Liver (tissue), 8 donors: ENCODE measurements at regions not wholly inside any gene's neighbourhood (a gene's known extent, or its start where the extent isn't known, plus 50 kb on each side); places are given as distances from the start of the nearest gene placed in this dataset.

Experiments used
- DNase-seq: peaks from one replicate; pipeline ENCODE4 v3.0.0-alpha.2; 2017; ENCODE audit warnings: low spot score
- H3K27ac ChIP-seq, 2 donors: one replicate each; pipeline ENCODE4 v1.7.0; 2013; ENCODE audit warnings: inconsistent platforms in 2 of 2, low read length in 2 of 2, control low read depth in 1 of 2, low read depth in 1 of 2, mild to moderate bottlenecking in 1 of 2
- H3K27me3 ChIP-seq, 4 donors: one replicate each; pipeline versions ENCODE4 v1.6.1 to v1.7.0; 2013; ENCODE audit warnings: low read length in 3 of 4, inconsistent platforms in 1 of 4, mild to moderate bottlenecking in 1 of 4, moderate library complexity in 1 of 4; ENCODE audit not compliant: control insufficient read depth in 4 of 4, insufficient read depth in 4 of 4
- H3K36me3 ChIP-seq, 4 donors: one replicate each; pipeline versions ENCODE4 v1.6.1 to v1.7.0; 2013; ENCODE audit warnings: low read length in 3 of 4, mild to moderate bottlenecking in 3 of 4, low read depth in 1 of 4, moderate library complexity in 1 of 4; ENCODE audit not compliant: control insufficient read depth in 4 of 4, insufficient read depth in 3 of 4
- H3K4me1 ChIP-seq, 4 donors: one replicate each; pipeline versions ENCODE4 v1.6.1 to v1.7.0; 2013; ENCODE audit warnings: low read length in 3 of 4, mild to moderate bottlenecking in 3 of 4, moderate library complexity in 1 of 4; ENCODE audit not compliant: control insufficient read depth in 4 of 4, insufficient read depth in 4 of 4
- H3K4me3 ChIP-seq, 3 donors: one replicate each; pipeline versions ENCODE4 v1.6.1 to v1.7.0; 2013; ENCODE audit warnings: low read length in 3 of 3, control low read depth in 1 of 3, low read depth in 1 of 3, mild to moderate bottlenecking in 1 of 3
- H3K9ac ChIP-seq, 2 donors: one replicate each; pipeline ENCODE4 v1.7.0; 2013; ENCODE audit warnings: low read length in 2 of 2, mild to moderate bottlenecking in 2 of 2, moderate library complexity in 2 of 2, control low read depth in 1 of 2, low read depth in 1 of 2
- H3K9me3 ChIP-seq, 4 donors: one replicate each; pipeline versions ENCODE4 v1.6.1 to v1.7.0; 2013; ENCODE audit warnings: low read length in 3 of 4; ENCODE audit not compliant: control insufficient read depth in 4 of 4
- EGR1 ChIP-seq, 2 donors: IDR thresholded peaks; 2 replicates each; pipeline ENCODE4 v1.6.1; 2016 to 2018; ENCODE audit warnings: antibody characterized with exemption in 2 of 2, low read depth in 2 of 2
- FOXA1 ChIP-seq: IDR thresholded peaks from 2 replicates; pipeline ENCODE4 v1.6.1; 2016; ENCODE audit warnings: antibody characterized with exemption
- FOXA2 ChIP-seq: IDR thresholded peaks from 2 replicates; pipeline ENCODE4 v1.6.1; 2016; ENCODE audit warnings: antibody characterized with exemption
- GABPA ChIP-seq, 2 donors: IDR thresholded peaks in 1 of 2; conservative IDR thresholded peaks in 1 of 2; 2 replicates each; pipeline ENCODE4 v1.6.1; 2016; ENCODE audit warnings: antibody characterized with exemption in 2 of 2, mild to moderate bottlenecking in 1 of 2, moderate library complexity in 1 of 2
- HNF4A ChIP-seq, 2 donors: conservative IDR thresholded peaks; 2 replicates each; pipeline ENCODE4 v1.6.1; 2016; ENCODE audit warnings: antibody characterized with exemption in 2 of 2, mild to moderate bottlenecking in 2 of 2
- HNF4G ChIP-seq: IDR thresholded peaks from 2 replicates; pipeline ENCODE4 v1.6.1; 2016; ENCODE audit warnings: antibody characterized with exemption
- JUND ChIP-seq, 2 donors: IDR thresholded peaks; 2 replicates each; pipeline ENCODE4 v1.6.1; 2016; ENCODE audit warnings: antibody characterized with exemption in 2 of 2
- NR2F2 ChIP-seq: IDR thresholded peaks from 2 replicates; pipeline ENCODE4 v1.6.1; 2016; ENCODE audit warnings: antibody characterized with exemption
- RAD21 ChIP-seq, 2 donors: IDR thresholded peaks; 2 replicates each; pipeline ENCODE4 v1.6.1; 2016; ENCODE audit warnings: antibody characterized with exemption in 2 of 2, mild to moderate bottlenecking in 2 of 2
- SP1 ChIP-seq: IDR thresholded peaks from 2 replicates; pipeline ENCODE4 v1.6.1; 2018; ENCODE audit warnings: antibody characterized with exemption, mild to moderate bottlenecking
- TAF1 ChIP-seq: conservative IDR thresholded peaks from 2 replicates; pipeline ENCODE4 v1.6.1; 2016; ENCODE audit warnings: antibody characterized with exemption, mild to moderate bottlenecking
- YY1 ChIP-seq: IDR thresholded peaks from 2 replicates; pipeline ENCODE4 v1.6.1; 2016; ENCODE audit warnings: antibody characterized with exemption, mild to moderate bottlenecking
- WGBS: extraction: QIAGEN DNeasy Blood & Tissue Kit; methylation state at CpG from one replicate; pipeline ENCODE4 v1.1.7; 2013; 5-methylcytosine and 5-hydroxymethylcytosine counted together
- TF ChIP-seq, protein P1 (sequence below): IDR thresholded peaks from 2 replicates; pipeline ENCODE4 v1.6.1; 2016; ENCODE audit warnings: antibody characterized with exemption
- TF ChIP-seq, protein P2 (sequence below): IDR thresholded peaks from 2 replicates; pipeline ENCODE4 v1.6.1; 2016; ENCODE audit warnings: antibody characterized with exemption, mild to moderate bottlenecking
- TF ChIP-seq, protein P3 (sequence below): fragments of 150-350 bp; IDR thresholded peaks from 2 replicates; pipeline ENCODE4 v1.5.1; 2017; ENCODE audit warnings: improper control_type of control experiment, low read depth, low read length; ENCODE audit not compliant: missing input control
- TF ChIP-seq, protein P4 (sequence below): IDR thresholded peaks from 2 replicates; pipeline ENCODE4 v1.6.1; 2016; ENCODE audit warnings: antibody characterized with exemption
- donor health status: healthy.
- donor health status: healthy.
- donor health status: healthy.
- donor health status: healthy.
- donor health status: healthy.

DNA sequence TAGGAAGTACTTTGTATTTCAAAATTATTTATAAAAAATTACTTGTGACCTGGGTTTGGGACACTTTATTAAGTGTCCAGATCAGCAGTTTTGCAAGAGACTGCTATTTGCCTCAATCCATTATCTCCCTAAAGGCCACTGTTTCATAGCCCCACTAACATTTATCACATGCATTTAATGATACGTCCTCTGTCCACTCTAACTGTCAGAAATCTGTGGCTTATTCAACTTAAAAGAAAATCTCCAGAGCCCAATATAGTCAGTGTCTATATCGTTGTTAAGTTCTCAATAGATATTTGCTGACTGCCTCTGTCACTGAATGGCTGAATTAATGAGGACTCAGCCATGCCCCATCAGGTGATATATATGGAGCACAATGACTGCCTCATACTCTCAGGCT lies 553.9 kb upstream of the POM121L12 start:
- Histone ChIP-seq H3K4me1 (no peaks in the 10 kb centered on the region), H3K4me3 (no peak overlapping the region), H3K9ac (no peak overlapping the region), H3K9me3 (no peaks in the 10 kb centered on the region), H3K36me3 (no peaks in the 10 kb centered on the region), H3K27me3 (no peaks in the 10 kb centered on the region), H3K27ac (no peak overlapping the region)
- 66% methylated on average over 2 of the region's 2 CpGs for WGBS
- no peak for TF ChIP-seq RAD21 (IDR thresholded peaks at IDR 0.05)
- no peak for TF ChIP-seq YY1
- DNase-seq: no peak

DNA sequence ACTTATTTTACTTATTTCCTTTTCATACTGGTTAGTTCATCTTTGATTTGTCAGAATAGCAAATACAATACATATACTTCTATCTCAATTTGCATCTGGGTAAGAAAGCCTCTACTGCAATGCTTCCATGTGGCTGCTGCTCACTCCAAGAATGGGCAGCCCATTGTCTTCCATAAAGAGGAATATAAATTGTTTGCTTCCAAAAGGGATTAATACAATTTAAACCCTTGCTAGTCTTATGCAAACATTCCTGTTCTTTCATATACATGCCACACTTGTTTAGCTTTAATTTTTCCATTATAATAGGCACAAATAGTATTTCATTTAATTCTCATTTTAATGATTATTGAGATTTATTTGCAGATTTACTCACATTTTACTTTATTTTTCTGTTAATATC lies 555.4 kb upstream of the POM121L12 start:
- H3K9me3 ChIP-seq: no peaks in the 10 kb centered on the region
- no peaks in the 10 kb centered on the region for H3K36me3 ChIP-seq
- TF ChIP-seq HNF4G: no peak
- no peak for TF ChIP-seq HNF4A (conservative IDR thresholded peaks at IDR 0.05)
- no peak for TF ChIP-seq FOXA1
- no peak for TF ChIP-seq NR2F2
- TF ChIP-seq EGR1 (IDR thresholded peaks at IDR 0.05; ENCODE audit: low read depth in 2 of 2): no peak
- no peak for TF ChIP-seq FOXA2
- TF ChIP-seq, protein P1, sequence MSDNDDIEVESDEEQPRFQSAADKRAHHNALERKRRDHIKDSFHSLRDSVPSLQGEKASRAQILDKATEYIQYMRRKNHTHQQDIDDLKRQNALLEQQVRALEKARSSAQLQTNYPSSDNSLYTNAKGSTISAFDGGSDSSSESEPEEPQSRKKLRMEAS: no peak
- no peak for TF ChIP-seq RAD21 (IDR thresholded peaks at IDR 0.05)
- TF ChIP-seq, protein P2, sequence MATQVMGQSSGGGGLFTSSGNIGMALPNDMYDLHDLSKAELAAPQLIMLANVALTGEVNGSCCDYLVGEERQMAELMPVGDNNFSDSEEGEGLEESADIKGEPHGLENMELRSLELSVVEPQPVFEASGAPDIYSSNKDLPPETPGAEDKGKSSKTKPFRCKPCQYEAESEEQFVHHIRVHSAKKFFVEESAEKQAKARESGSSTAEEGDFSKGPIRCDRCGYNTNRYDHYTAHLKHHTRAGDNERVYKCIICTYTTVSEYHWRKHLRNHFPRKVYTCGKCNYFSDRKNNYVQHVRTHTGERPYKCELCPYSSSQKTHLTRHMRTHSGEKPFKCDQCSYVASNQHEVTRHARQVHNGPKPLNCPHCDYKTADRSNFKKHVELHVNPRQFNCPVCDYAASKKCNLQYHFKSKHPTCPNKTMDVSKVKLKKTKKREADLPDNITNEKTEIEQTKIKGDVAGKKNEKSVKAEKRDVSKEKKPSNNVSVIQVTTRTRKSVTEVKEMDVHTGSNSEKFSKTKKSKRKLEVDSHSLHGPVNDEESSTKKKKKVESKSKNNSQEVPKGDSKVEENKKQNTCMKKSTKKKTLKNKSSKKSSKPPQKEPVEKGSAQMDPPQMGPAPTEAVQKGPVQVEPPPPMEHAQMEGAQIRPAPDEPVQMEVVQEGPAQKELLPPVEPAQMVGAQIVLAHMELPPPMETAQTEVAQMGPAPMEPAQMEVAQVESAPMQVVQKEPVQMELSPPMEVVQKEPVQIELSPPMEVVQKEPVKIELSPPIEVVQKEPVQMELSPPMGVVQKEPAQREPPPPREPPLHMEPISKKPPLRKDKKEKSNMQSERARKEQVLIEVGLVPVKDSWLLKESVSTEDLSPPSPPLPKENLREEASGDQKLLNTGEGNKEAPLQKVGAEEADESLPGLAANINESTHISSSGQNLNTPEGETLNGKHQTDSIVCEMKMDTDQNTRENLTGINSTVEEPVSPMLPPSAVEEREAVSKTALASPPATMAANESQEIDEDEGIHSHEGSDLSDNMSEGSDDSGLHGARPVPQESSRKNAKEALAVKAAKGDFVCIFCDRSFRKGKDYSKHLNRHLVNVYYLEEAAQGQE: no peak
- no peak for TF ChIP-seq JUND (IDR thresholded peaks at IDR 0.05)
- no peak overlapping the region for H3K9ac ChIP-seq
- H3K4me3 ChIP-seq: no peak overlapping the region
- no peaks in the 10 kb centered on the region for H3K4me1 ChIP-seq
- no peak for DNase-seq
- no peaks in the 10 kb centered on the region for H3K27me3 ChIP-seq
- no peak overlapping the region for H3K27ac ChIP-seq

DNA sequence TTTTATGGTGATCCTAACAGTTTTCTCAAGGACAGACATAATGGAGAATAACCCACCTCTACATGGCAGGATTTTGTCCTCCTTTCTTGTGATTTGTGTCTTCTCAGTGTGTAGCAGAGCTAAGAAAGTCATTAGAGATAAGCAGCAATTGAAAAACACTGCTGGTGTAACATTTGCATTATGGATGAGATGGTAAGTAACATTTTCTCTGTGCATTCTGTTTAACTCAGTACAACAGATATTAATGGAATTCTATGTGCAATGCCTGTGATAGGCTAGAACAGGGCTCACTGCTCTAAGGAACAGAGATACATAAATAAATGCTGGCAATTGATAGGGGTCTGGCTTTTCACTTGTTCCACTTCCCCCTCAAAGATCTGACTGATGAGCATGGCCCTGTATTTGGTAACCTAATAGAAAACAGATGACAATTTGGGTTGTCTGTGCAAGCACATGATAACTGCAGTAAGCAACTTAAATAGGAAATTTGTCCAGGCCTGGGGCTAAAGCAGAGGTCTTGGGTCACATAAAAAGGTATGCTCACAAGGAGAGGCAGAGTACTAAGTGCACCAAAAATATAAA lies 560.3 kb upstream of the POM121L12 start:
- H3K4me1 ChIP-seq: no peaks in the 10 kb centered on the region
- H3K4me3 ChIP-seq: no peak overlapping the region
- no peak overlapping the region for H3K9ac ChIP-seq
- no peaks in the 10 kb centered on the region for H3K36me3 ChIP-seq
- H3K27ac ChIP-seq: no peak overlapping the region
- H3K27me3 ChIP-seq: no peaks in the 10 kb centered on the region
- H3K9me3 ChIP-seq: no peaks in the 10 kb centered on the region
- TF ChIP-seq GABPA (IDR thresholded peaks at IDR 0.05 in 1 of 2, conservative IDR thresholded peaks at IDR 0.05 in 1 of 2) (no peak), HNF4G (no peak), FOXA1 (no peak), RAD21 (IDR thresholded peaks at IDR 0.05) (no peak), NR2F2 (no peak), TAF1 (no peak), SP1 (no peak), YY1 (no peak)
- TF ChIP-seq, protein P2: no peak
- TF ChIP-seq, protein P3, sequence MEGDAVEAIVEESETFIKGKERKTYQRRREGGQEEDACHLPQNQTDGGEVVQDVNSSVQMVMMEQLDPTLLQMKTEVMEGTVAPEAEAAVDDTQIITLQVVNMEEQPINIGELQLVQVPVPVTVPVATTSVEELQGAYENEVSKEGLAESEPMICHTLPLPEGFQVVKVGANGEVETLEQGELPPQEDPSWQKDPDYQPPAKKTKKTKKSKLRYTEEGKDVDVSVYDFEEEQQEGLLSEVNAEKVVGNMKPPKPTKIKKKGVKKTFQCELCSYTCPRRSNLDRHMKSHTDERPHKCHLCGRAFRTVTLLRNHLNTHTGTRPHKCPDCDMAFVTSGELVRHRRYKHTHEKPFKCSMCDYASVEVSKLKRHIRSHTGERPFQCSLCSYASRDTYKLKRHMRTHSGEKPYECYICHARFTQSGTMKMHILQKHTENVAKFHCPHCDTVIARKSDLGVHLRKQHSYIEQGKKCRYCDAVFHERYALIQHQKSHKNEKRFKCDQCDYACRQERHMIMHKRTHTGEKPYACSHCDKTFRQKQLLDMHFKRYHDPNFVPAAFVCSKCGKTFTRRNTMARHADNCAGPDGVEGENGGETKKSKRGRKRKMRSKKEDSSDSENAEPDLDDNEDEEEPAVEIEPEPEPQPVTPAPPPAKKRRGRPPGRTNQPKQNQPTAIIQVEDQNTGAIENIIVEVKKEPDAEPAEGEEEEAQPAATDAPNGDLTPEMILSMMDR: no peak
- TF ChIP-seq, protein P4, sequence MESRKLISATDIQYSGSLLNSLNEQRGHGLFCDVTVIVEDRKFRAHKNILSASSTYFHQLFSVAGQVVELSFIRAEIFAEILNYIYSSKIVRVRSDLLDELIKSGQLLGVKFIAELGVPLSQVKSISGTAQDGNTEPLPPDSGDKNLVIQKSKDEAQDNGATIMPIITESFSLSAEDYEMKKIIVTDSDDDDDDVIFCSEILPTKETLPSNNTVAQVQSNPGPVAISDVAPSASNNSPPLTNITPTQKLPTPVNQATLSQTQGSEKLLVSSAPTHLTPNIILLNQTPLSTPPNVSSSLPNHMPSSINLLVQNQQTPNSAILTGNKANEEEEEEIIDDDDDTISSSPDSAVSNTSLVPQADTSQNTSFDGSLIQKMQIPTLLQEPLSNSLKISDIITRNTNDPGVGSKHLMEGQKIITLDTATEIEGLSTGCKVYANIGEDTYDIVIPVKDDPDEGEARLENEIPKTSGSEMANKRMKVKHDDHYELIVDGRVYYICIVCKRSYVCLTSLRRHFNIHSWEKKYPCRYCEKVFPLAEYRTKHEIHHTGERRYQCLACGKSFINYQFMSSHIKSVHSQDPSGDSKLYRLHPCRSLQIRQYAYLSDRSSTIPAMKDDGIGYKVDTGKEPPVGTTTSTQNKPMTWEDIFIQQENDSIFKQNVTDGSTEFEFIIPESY: no peak
- DNase-seq: no peak
